Suprapubic skin (tissue), 4 donors: ENCODE measurements at regions not wholly inside any gene's neighbourhood (a gene's known extent, or its start where the extent isn't known, plus 50 kb on each side); places are given as distances from the start of the nearest gene placed in this dataset.

Experiments used
- CTCF ChIP-seq, 2 donors: fragments of 200-600 bp in 1 of 2; fragments of 450-650 bp in 1 of 2; sonication (generic) in 1 of 2; IDR thresholded peaks; one replicate each; pipeline ENCODE4 v1.5.1; 2016 to 2019; ENCODE audit warnings: antibody characterized with exemption in 2 of 2, mild to moderate bottlenecking in 1 of 2, moderate library complexity in 1 of 2
- EP300 ChIP-seq: sonication (generic); formaldehyde crosslinking; IDR thresholded peaks from one replicate; pipeline ENCODE4 v1.6.1; 2017; ENCODE audit warnings: antibody characterized with exemption
- POLR2AphosphoS5 ChIP-seq, 3 donors: sonication (generic); formaldehyde crosslinking; IDR thresholded peaks; one replicate each; pipeline ENCODE4 v1.6.1; 2017; ENCODE audit warnings: antibody characterized with exemption in 3 of 3

- TF ChIP-seq CTCF (IDR thresholded peaks at IDR 0.05) (no peak), POLR2AphosphoS5 (IDR thresholded peaks at IDR 0.05) (no peak), EP300 (no peak)
These were observed 366.1 kb downstream of the PREX1 start for GRCh38 chr20:48461735-48462119.
